ENCODE measurements at regions not wholly inside any gene's neighbourhood (a gene's known extent, or its start where the extent isn't known, plus 50 kb on each side); places are given as distances from the start of the nearest gene placed in this dataset.

GRCh38 chr5:60333005-60333571, 366.9 kb downstream of the DEPDC1B start:
- DNase-seq: no peak

- DNase-seq: no peak
Measured at GRCh38 chr5:60332244-60333004, 367.5 kb downstream of the DEPDC1B start.

GRCh38 chr5:60330236-60330635, 369.7 kb downstream of the DEPDC1B start:
- DNase-seq: no peak

- DNase-seq: no peak
Measured at GRCh38 chr5:60325870-60326269, 374.1 kb downstream of the DEPDC1B start.

GRCh38 chr5:60323596-60323995, 376.4 kb downstream of the DEPDC1B start:
- DNase-seq: no peak

- DNase-seq: no peak
Measured at GRCh38 chr5:60312098-60312497, 387.9 kb downstream of the DEPDC1B start.

- no peak for DNase-seq
Measured at GRCh38 chr5:60299944-60300343, 400.0 kb downstream of the DEPDC1B start.

GRCh38 chr5:60297658-60298057, 402.3 kb downstream of the DEPDC1B start:
- no peak for DNase-seq

- DNase-seq: no peak
Measured at GRCh38 chr5:60295423-60295822, 401.9 kb upstream of the PDE4D start.

GRCh38 chr5:60293518-60293917, 400.0 kb upstream of the PDE4D start:
- DNase-seq: no peak

GRCh38 chr5:60287174-60287771, 393.7 kb upstream of the PDE4D start:
- DNase-seq: no peak

GRCh38 chr5:60285910-60286309, 392.4 kb upstream of the PDE4D start:
- no peak for DNase-seq

- DNase-seq: no peak
Measured at GRCh38 chr5:60280943-60281342, 387.4 kb upstream of the PDE4D start.

GRCh38 chr5:60277941-60278340, 384.4 kb upstream of the PDE4D start:
- no peak for DNase-seq

- no peak for DNase-seq
Measured at GRCh38 chr5:60274747-60275146, 381.2 kb upstream of the PDE4D start.

GRCh38 chr5:60271517-60271916, 378.0 kb upstream of the PDE4D start:
- DNase-seq: no peak

GRCh38 chr5:60267907-60268306, 374.4 kb upstream of the PDE4D start:
- DNase-seq: no peak

- no peak for DNase-seq
Measured at GRCh38 chr5:60263346-60263745, 369.8 kb upstream of the PDE4D start.

- DNase-seq: no peak
Measured at GRCh38 chr5:60262576-60263295, 369.2 kb upstream of the PDE4D start.

- no peak for DNase-seq
Measured at GRCh38 chr5:60261732-60262131, 368.2 kb upstream of the PDE4D start.

GRCh38 chr5:60260658-60261057, 367.1 kb upstream of the PDE4D start:
- DNase-seq: no peak

- DNase-seq: no peak
Measured at GRCh38 chr5:60259730-60260129, 366.2 kb upstream of the PDE4D start.

- no peak for DNase-seq
Measured at GRCh38 chr5:60257596-60258271, 364.2 kb upstream of the PDE4D start.

Data from cerebellar nuclear complex (tissue), 1 donor.